Parathyroid adenoma (tissue), 2 donors: ENCODE measurements at regions not wholly inside any gene's neighbourhood (a gene's known extent, or its start where the extent isn't known, plus 50 kb on each side); places are given as distances from the start of the nearest gene placed in this dataset.

Experiments used
- H2AFZ ChIP-seq: fragments of 300-600 bp; sonication (generic); one replicate; pipeline ENCODE4 v1.7.0; 2017; ENCODE audit warnings: antibody characterized with exemption, mild to moderate bottlenecking
- H3K27ac ChIP-seq: fragments of 300-600 bp; sonication (generic); one replicate; pipeline ENCODE4 v1.7.0; 2017
- H3K27me3 ChIP-seq: fragments of 300-600 bp; sonication (generic); one replicate; pipeline ENCODE4 v1.7.0; 2017; ENCODE audit warnings: low read length; ENCODE audit not compliant: control insufficient read depth, insufficient read depth
- H3K36me3 ChIP-seq: fragments of 300-600 bp; sonication (generic); one replicate; pipeline ENCODE4 v1.7.0; 2017; ENCODE audit warnings: low read length; ENCODE audit not compliant: control insufficient read depth, insufficient read depth
- H3K4me1 ChIP-seq: fragments of 300-600 bp; sonication (generic); one replicate; pipeline ENCODE4 v1.7.0; 2017; ENCODE audit warnings: control low read depth
- H3K4me2 ChIP-seq: fragments of 300-600 bp; sonication (generic); one replicate; pipeline ENCODE4 v1.7.0; 2017; ENCODE audit warnings: low read length
- H3K4me3 ChIP-seq: fragments of 300-600 bp; sonication (generic); one replicate; pipeline ENCODE4 v1.7.0; 2017; ENCODE audit warnings: low read depth, low read length
- H3K79me2 ChIP-seq: fragments of 300-600 bp; sonication (generic); one replicate; pipeline ENCODE4 v1.7.0; 2017; ENCODE audit warnings: control low read depth
- H3K9ac ChIP-seq: fragments of 300-600 bp; sonication (generic); one replicate; pipeline ENCODE4 v1.7.0; 2017; ENCODE audit warnings: mild to moderate bottlenecking
- H3K9me3 ChIP-seq: fragments of 300-600 bp; sonication (generic); one replicate; pipeline ENCODE4 v1.7.0; 2017; ENCODE audit warnings: low read length; ENCODE audit not compliant: control insufficient read depth
- CTCF ChIP-seq: fragments of 300-600 bp; sonication (generic); IDR thresholded peaks from one replicate; pipeline ENCODE4 v1.7.0; 2017; ENCODE audit warnings: antibody characterized with exemption, mild to moderate bottlenecking
- donor health status: primary hyperparathyroidism.

- no peaks in the 10 kb centered on the region for H3K27me3 ChIP-seq
- no peak overlapping the region for H3K27ac ChIP-seq
- H3K9me3 ChIP-seq = no peaks in the 10 kb centered on the region
- H3K79me2 ChIP-seq = no peaks in the 10 kb centered on the region
- H3K36me3 ChIP-seq = no peaks in the 10 kb centered on the region
- H2AFZ ChIP-seq = no peak overlapping the region
- no peaks in the 10 kb centered on the region for H3K4me1 ChIP-seq
- H3K4me3 ChIP-seq = no peak overlapping the region
- no peak for TF ChIP-seq CTCF
- H3K4me2 ChIP-seq = no peak overlapping the region
- no peak overlapping the region for H3K9ac ChIP-seq
Measured at GRCh38 chr3:59311231-59311630, 261.4 kb upstream of the CFAP20DC start.

GRCh38 chr3:59310736-59311135 is 260.9 kb upstream of the CFAP20DC start:
- H2AFZ ChIP-seq = no peak overlapping the region
- TF ChIP-seq CTCF = no peak
- H3K9ac ChIP-seq = no peak overlapping the region
- H3K4me3 ChIP-seq = no peak overlapping the region
- no peaks in the 10 kb centered on the region for H3K79me2 ChIP-seq
- no peaks in the 10 kb centered on the region for H3K27me3 ChIP-seq
- H3K4me1 ChIP-seq = no peaks in the 10 kb centered on the region
- no peak overlapping the region for H3K4me2 ChIP-seq
- no peak overlapping the region for H3K27ac ChIP-seq
- H3K9me3 ChIP-seq = no peaks in the 10 kb centered on the region
- H3K36me3 ChIP-seq = no peaks in the 10 kb centered on the region

- Histone ChIP-seq H3K9me3 (no peaks in the 10 kb centered on the region), H3K4me1 (no peaks in the 10 kb centered on the region), H2AFZ (no peak overlapping the region), H3K27ac (no peak overlapping the region), H3K4me3 (no peak overlapping the region), H3K27me3 (no peaks in the 10 kb centered on the region), H3K4me2 (no peak overlapping the region), H3K36me3 (no peaks in the 10 kb centered on the region), H3K9ac (no peak overlapping the region), H3K79me2 (no peaks in the 10 kb centered on the region)
- TF ChIP-seq CTCF = no peak
Measured at GRCh38 chr3:59308684-59309083, 258.9 kb upstream of the CFAP20DC start.

- Histone ChIP-seq H3K79me2 (no peaks in the 10 kb centered on the region), H3K9ac (no peak overlapping the region), H3K36me3 (no peaks in the 10 kb centered on the region), H2AFZ (no peak overlapping the region), H3K4me2 (no peak overlapping the region), H3K9me3 (no peaks in the 10 kb centered on the region), H3K4me3 (no peak overlapping the region), H3K4me1 (no peaks in the 10 kb centered on the region), H3K27me3 (no peaks in the 10 kb centered on the region), H3K27ac (no peak overlapping the region)
- TF ChIP-seq CTCF = no peak
Measured at GRCh38 chr3:59308001-59308400, 258.2 kb upstream of the CFAP20DC start.

- no peak overlapping the region for H3K27ac ChIP-seq
- H3K4me1 ChIP-seq = no peaks in the 10 kb centered on the region
- no peak for TF ChIP-seq CTCF
- H3K36me3 ChIP-seq = no peaks in the 10 kb centered on the region
- H3K4me2 ChIP-seq = no peak overlapping the region
- no peaks in the 10 kb centered on the region for H3K27me3 ChIP-seq
- no peaks in the 10 kb centered on the region for H3K9me3 ChIP-seq
- no peak overlapping the region for H2AFZ ChIP-seq
- H3K79me2 ChIP-seq = no peaks in the 10 kb centered on the region
- H3K9ac ChIP-seq = no peak overlapping the region
- no peak overlapping the region for H3K4me3 ChIP-seq
Measured at GRCh38 chr3:59306436-59306835, 256.6 kb upstream of the CFAP20DC start.
